ENCODE measurements at regions not wholly inside any gene's neighbourhood (a gene's known extent, or its start where the extent isn't known, plus 50 kb on each side); places are given as distances from the start of the nearest gene placed in this dataset.

DNA sequence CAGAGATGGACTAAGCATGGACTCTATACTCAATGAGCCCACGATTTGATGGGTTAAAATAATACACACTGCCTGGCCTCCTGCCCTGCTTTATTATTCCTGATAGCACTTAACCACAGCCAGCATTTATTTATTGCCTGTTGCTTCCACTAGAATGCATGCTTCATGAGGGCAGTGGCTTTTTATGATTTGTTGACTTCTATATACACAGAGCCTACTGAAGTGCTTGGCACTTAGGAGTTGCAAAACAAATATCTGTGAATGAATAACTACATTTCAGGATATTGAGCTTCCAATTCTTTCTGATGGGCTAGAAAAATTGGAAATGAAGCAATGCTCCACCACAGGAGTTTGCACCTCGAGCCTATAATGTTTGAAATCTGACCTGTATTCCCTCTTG lies 513.6 kb upstream of the ZMIZ1 start:
- ChIA-PET CTCF (ENCODE audit: unreplicated experiment) (interaction anchor here (1.0 kb wide), 1 partner anchor 446 kb away, joined by 4 read pairs; no protein-coding TSS in a partner anchor), POLR2A (interaction anchor here (0.6 kb wide), 1 partner anchor 334 kb away, joined by 5 read pairs; no protein-coding TSS in a partner anchor)
- Histone ChIP-seq H3K79me2 (ENCODE audit: insufficient read depth, low read depth, low read length) (no peaks in the 10 kb centered on the region), H4K20me1 (ENCODE audit: insufficient read depth, low read length) (no peaks in the 10 kb centered on the region), H3K4me3 (ENCODE audit: low read depth, low read length, poor library complexity, severe bottlenecking) (no peak overlapping the region), H3K36me3 (ENCODE audit: insufficient read depth, low read length) (no peaks in the 10 kb centered on the region), H2AFZ (ENCODE audit: low read length) (no peak overlapping the region), H3K9me3 (ENCODE audit: low read length) (no peaks in the 10 kb centered on the region; the same call in 1 of the 2 replicates), H3K4me2 (ENCODE audit: low read length) (no peak overlapping the region), H3K27ac (ENCODE audit: low read depth, low read length, poor library complexity, severe bottlenecking) (no peak overlapping the region), H3K9me2 (ENCODE audit: insufficient read depth, low read length) (no peaks in the 10 kb centered on the region), H3K4me1 (ENCODE audit: insufficient read depth, low read length, poor library complexity, severe bottlenecking) (peaks cover 21% of the 10 kb centered on the region)
- intact Hi-C loops (cut with micrococcal nuclease; ENCODE audit: unreplicated experiment), result no loop called here
- BruUV-seq (replicated peaks), result no TSS peak
- DNase-seq (ENCODE audit: low spot score), result no peak
- TF ChIP-seq EZH2phosphoT487 (IDR thresholded peaks at IDR 0.05; ENCODE audit: borderline replicate concordance, low read depth, low read length), result no peak
- TF ChIP-seq, protein P1, sequence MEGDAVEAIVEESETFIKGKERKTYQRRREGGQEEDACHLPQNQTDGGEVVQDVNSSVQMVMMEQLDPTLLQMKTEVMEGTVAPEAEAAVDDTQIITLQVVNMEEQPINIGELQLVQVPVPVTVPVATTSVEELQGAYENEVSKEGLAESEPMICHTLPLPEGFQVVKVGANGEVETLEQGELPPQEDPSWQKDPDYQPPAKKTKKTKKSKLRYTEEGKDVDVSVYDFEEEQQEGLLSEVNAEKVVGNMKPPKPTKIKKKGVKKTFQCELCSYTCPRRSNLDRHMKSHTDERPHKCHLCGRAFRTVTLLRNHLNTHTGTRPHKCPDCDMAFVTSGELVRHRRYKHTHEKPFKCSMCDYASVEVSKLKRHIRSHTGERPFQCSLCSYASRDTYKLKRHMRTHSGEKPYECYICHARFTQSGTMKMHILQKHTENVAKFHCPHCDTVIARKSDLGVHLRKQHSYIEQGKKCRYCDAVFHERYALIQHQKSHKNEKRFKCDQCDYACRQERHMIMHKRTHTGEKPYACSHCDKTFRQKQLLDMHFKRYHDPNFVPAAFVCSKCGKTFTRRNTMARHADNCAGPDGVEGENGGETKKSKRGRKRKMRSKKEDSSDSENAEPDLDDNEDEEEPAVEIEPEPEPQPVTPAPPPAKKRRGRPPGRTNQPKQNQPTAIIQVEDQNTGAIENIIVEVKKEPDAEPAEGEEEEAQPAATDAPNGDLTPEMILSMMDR (conservative IDR thresholded peaks at IDR 0.05; ENCODE audit: low read length), result no peak

DNA sequence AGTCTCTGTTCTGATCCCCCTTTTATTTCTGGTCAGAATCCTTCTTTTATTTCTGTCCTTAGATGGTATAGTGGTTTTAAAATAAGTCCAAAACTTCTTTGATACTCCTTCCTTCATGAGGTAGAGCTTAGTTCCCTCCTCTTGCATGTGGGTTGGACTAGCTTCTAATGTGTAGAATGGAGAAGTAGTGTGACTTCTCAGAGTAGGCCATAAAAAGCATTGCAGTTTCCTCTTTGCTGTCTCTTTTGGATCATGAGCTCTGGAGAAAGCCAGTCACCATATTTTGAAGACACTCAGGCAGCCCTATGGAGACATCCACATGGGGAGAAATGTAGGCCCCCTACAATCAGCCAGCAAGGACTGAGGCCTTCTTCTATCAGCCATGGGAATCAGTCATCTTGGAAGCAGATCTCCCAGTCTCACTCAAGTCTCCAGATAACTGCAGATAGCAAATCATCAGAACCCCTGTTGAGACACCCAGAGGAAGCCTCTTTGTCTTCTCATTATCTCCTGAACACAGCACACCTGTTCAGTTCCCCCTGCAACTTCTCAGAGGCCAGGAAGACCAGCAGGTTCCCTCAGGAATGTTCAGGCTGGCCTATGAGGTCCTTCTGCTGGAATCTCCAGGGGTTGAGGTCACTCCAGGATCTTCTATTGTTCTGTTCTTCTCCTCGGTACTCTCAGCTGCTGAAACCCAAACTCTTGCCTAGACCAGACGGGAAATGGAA lies 511.9 kb upstream of the ZMIZ1 start:
- BruUV-seq (replicated peaks), result no TSS peak
- CTCF ChIA-PET (ENCODE audit: unreplicated experiment), result no interaction called here

More for the DNA sequence above, 511.9 kb upstream of the ZMIZ1 start:
- no peak overlapping the region for H3K4me2 ChIP-seq (ENCODE audit: low read length)
- intact Hi-C loops (cut with micrococcal nuclease; ENCODE audit: unreplicated experiment), result no loop called here
- no peak for DNase-seq (ENCODE audit: low spot score)
- H3K9me3 ChIP-seq (ENCODE audit: low read length), result no peaks in the 10 kb centered on the region; the same call in 1 of the 2 replicates
- no peaks in the 10 kb centered on the region for H3K9me2 ChIP-seq (ENCODE audit: insufficient read depth, low read length)
- H3K4me3 ChIP-seq (ENCODE audit: low read depth, low read length, poor library complexity, severe bottlenecking), result no peak overlapping the region
- H3K79me2 ChIP-seq (ENCODE audit: insufficient read depth, low read depth, low read length), result no peaks in the 10 kb centered on the region
- no peak for TF ChIP-seq EZH2phosphoT487 (IDR thresholded peaks at IDR 0.05; ENCODE audit: borderline replicate concordance, low read depth, low read length)
- TF ChIP-seq, protein P1 (conservative IDR thresholded peaks at IDR 0.05; ENCODE audit: low read length), result no peak
- peaks cover 15% of the 10 kb centered on the region for H3K4me1 ChIP-seq (ENCODE audit: insufficient read depth, low read length, poor library complexity, severe bottlenecking)
- H3K27ac ChIP-seq (ENCODE audit: low read depth, low read length, poor library complexity, severe bottlenecking), result no peak overlapping the region
- no peak overlapping the region for H2AFZ ChIP-seq (ENCODE audit: low read length)
- POLR2A ChIA-PET, result no interaction called here
- H3K36me3 ChIP-seq (ENCODE audit: insufficient read depth, low read length), result no peaks in the 10 kb centered on the region
- H4K20me1 ChIP-seq (ENCODE audit: insufficient read depth, low read length), result no peaks in the 10 kb centered on the region

Measured in OCI-LY7 (cell line).